PC-9 (cell line): ENCODE measurements at regions not wholly inside any gene's neighbourhood (a gene's known extent, or its start where the extent isn't known, plus 50 kb on each side); places are given as distances from the start of the nearest gene placed in this dataset.

Experiments used
- EZH2 ChIP-seq: fragments of 200-600 bp; sonication (generic); IDR thresholded peaks from 2 replicates; pipeline ENCODE4 v1.8.0; 2017; ENCODE audit warnings: antibody characterized with exemption, low read depth
- TF ChIP-seq, protein P1 (sequence below): fragments of 200-600 bp; sonication (generic); conservative IDR thresholded peaks from 2 replicates; pipeline ENCODE4 v1.6.1; 2017; ENCODE audit warnings: mixed run types, antibody characterized with exemption, mild to moderate bottlenecking, moderate library complexity

DNA sequence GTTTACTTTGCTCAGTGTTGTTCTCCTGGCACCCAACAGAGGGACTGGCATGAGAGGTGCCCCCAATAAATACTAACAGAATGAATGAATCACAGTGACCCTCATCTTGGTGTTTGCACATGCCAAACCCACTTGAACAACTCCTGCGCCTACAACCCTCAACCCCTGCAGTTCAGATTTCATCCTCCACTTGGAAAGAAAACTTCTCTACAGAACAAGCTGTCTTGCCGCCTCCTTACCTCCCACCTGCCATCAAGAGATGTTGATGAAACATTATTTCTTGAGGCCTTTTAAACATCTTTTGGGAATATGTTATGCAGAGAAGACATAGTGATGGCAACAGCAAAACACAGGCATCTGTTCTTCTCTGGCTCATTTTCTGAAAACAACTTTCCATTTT is 216.0 kb upstream of the SH3BP4 start:
- TF ChIP-seq, protein P1, sequence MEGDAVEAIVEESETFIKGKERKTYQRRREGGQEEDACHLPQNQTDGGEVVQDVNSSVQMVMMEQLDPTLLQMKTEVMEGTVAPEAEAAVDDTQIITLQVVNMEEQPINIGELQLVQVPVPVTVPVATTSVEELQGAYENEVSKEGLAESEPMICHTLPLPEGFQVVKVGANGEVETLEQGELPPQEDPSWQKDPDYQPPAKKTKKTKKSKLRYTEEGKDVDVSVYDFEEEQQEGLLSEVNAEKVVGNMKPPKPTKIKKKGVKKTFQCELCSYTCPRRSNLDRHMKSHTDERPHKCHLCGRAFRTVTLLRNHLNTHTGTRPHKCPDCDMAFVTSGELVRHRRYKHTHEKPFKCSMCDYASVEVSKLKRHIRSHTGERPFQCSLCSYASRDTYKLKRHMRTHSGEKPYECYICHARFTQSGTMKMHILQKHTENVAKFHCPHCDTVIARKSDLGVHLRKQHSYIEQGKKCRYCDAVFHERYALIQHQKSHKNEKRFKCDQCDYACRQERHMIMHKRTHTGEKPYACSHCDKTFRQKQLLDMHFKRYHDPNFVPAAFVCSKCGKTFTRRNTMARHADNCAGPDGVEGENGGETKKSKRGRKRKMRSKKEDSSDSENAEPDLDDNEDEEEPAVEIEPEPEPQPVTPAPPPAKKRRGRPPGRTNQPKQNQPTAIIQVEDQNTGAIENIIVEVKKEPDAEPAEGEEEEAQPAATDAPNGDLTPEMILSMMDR: no peak
- no peak for TF ChIP-seq EZH2
